AG10803 (cell line): ENCODE measurements at regions not wholly inside any gene's neighbourhood (a gene's known extent, or its start where the extent isn't known, plus 50 kb on each side); places are given as distances from the start of the nearest gene placed in this dataset.

ENCODE experiments used
- DNase-seq: peaks from one replicate; pipeline ENCODE4 v3.0.0; 2010; ENCODE audit warnings: low read depth
- H3K4me3 ChIP-seq: 2 replicates; pipeline ENCODE4 v1.5.1; 2011; ENCODE audit warnings: mild to moderate bottlenecking, low read length, control low read depth
- TF ChIP-seq, protein P1 (sequence below): conservative IDR thresholded peaks from 2 replicates; pipeline ENCODE4 v1.5.1; 2011; ENCODE audit warnings: mild to moderate bottlenecking, low read length, control low read depth, inconsistent platforms

DNA sequence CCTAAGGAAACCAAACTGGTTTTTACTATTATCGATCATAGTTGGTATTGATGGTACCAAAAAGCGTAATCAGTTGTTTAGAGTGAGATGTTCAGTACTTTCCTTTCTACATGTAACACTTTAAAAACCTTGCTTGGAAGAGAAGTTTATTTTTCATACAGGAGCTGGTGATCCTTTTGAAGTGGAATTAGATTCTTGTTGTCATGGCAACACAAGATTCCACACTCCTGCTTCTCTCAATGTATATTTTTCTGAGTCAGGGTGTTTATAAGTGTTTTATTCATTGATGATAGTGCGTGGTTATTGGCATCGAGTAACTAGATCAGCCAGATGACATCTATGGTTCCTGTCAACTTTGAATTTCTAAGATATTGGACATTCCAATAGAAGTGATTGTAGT lies 181.1 kb upstream of the CHD1 start:
- TF ChIP-seq, protein P1, sequence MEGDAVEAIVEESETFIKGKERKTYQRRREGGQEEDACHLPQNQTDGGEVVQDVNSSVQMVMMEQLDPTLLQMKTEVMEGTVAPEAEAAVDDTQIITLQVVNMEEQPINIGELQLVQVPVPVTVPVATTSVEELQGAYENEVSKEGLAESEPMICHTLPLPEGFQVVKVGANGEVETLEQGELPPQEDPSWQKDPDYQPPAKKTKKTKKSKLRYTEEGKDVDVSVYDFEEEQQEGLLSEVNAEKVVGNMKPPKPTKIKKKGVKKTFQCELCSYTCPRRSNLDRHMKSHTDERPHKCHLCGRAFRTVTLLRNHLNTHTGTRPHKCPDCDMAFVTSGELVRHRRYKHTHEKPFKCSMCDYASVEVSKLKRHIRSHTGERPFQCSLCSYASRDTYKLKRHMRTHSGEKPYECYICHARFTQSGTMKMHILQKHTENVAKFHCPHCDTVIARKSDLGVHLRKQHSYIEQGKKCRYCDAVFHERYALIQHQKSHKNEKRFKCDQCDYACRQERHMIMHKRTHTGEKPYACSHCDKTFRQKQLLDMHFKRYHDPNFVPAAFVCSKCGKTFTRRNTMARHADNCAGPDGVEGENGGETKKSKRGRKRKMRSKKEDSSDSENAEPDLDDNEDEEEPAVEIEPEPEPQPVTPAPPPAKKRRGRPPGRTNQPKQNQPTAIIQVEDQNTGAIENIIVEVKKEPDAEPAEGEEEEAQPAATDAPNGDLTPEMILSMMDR = no peak

DNA sequence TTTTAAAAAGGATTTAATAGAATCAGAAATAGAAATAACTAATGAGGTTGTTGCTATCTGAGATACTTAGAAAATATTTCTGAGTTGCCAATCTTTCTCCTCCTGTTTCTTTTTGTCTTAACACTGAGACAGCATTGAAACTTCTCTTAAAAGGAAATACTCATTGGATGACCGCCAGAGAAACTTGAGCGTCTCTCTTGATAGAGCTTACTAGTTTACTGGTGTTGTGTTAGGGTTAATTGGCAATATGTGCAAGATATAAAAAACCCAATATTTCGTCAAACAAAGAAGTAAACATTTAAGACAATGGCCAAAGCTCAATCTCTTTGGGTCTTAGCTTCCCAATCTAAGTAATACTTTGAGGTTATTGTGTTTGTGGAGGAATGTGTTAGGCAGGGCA lies 176.4 kb upstream of the CHD1 start:
- no peak for DNase-seq
- H3K4me3 ChIP-seq = no peak overlapping the region
- TF ChIP-seq, protein P1 = no peak

More for the DNA sequence above, 181.1 kb upstream of the CHD1 start:
- H3K4me3 ChIP-seq = no peak overlapping the region
- DNase-seq = no peak

DNA sequence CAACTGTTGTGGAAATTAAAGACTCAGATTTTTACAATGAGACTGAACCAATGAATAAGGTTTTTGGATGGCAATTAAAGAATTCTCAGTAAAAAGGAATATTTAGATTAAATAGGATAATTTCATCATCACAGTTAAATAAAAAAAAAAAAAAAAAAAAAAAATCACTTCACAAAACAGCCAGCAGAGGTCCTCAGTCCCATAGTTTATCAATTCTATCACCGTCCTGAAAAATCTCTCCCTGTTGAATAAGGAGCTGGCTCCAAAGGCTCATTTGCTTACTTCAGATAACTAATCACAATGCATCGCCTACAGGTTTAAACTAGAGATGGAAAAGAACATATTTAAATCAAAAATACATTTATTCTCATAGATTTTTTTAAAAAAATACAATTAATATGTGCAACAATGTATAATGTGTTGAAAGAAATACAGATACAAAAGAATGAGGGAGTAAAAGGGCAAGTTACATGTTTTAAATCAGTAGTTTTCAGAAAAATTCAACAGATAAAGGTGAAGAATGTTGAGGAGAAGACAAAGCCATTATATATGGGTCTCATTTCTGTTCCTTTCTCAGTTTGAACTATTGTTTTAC lies 175.8 kb upstream of the CHD1 start:
- peak; percentile 32 for DNase-seq
- H3K4me3 ChIP-seq = no peak overlapping the region
- TF ChIP-seq, protein P1 = peak; percentile 66

DNA sequence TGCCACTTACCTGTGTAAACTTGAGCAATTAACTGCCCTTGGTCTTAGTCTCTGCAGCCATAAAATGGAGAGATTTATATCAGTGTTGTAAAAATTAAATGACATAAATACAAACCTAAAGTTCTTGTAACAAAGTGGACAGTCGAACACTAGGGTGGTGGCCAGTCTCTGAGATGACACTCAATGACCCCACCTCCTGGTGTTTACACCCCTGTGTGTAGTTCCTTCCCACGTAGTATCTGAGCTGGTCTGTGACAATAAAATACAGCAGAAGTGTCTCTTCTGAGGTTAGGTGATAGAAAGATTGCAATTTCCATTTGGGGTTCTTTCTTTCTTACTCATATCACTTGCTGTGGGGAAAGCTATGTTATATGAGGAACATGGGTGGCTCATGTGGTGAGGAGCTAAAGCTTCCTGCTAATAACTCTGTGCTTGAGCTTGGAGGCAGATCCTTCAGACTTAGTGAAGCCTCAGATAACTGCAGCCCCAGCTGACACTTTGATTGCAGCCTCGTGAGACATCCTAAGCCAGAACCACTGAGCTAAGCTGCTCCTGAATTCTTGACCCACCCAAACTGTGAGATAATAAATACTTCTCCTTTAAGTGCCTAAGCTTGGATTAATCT lies 173.4 kb upstream of the CHD1 start:
- no peak overlapping the region for H3K4me3 ChIP-seq
- no peak for DNase-seq
- TF ChIP-seq, protein P1 = no peak

DNA sequence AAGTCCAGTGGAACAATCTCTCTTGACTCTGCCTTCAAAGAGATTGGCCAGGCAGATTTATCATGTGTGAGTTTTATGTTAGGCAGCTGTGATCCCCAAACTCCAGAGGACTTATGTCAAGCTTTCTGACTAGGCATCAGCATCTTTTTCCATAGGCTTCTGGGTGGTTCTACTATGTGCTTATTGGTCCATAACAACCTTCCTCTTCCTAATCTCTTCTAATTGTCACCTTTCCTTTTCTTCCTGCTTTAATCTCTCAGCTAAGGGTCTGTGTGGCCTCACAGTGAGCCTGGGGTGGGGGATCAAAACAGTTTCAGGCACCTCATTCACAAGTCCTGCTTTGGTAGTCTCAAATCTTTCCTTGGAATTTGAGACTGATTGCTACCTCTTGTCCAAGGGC lies 170.9 kb upstream of the CHD1 start:
- H3K4me3 ChIP-seq = no peak overlapping the region
- no peak for DNase-seq
- TF ChIP-seq, protein P1 = no peak

DNA sequence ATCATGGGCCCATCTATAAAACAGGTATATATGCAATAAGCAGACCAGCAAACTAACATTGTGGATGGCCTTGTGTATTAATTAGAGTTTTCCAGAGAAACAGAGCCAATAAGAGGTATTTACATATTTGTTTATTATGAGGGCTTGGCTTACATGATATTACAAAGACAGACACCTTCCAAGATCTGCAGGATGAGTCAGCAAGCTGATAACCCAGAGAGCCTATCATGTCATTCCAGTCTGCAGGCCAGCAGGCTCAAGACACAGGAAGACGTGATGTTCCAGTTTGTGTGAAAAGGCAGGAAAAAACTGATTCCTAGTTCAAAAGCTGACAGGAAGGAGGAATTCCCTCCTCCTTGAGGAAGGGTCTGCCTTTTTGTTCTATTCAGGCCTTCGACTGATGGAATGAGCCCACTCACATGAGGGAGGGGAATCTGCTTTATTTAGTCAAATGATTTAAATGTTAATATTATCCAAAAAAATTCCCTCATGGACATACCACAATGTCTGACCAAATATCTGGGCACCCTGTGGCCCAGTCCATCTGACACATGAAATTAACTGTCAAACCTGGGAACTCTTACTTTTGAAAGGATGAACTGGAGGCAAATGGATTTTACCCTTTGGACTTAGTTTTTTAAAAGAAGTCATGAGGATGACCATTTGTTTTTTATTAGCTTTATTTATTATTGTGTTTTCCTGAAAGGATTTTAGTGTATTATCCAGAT lies 161.2 kb upstream of the CHD1 start:
- TF ChIP-seq, protein P1 = no peak
- no peak for DNase-seq
- H3K4me3 ChIP-seq = no peak overlapping the region

DNA sequence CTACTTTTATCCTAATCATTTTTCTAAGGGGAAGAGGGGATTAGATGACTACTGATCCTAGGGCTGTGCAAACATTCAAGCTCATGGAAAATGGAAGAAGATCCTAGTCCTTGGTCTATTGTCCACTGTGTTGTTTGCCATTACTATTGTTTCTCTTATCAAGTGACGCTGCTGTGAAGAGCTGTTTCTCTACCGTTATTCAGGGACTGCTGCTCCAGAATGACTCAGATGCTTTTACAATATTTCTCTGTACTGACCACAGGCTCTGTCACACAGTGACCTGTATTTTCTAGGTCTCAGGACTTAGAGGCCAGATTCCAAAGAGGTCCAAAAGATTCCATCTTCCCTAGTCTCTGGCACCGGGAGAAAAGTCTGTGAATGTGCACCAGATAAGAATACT lies 159.5 kb upstream of the CHD1 start:
- no peak for DNase-seq
- TF ChIP-seq, protein P1 = no peak
- no peak overlapping the region for H3K4me3 ChIP-seq
